Muscle layer of duodenum (tissue), 2 donors: ENCODE measurements at regions not wholly inside any gene's neighbourhood (a gene's known extent, or its start where the extent isn't known, plus 50 kb on each side); places are given as distances from the start of the nearest gene placed in this dataset.

Experiments used
- H3K27ac ChIP-seq: one replicate; pipeline ENCODE4 v1.7.0; 2013; ENCODE audit warnings: mild to moderate bottlenecking, low read length
- H3K27me3 ChIP-seq: one replicate; pipeline ENCODE4 v1.7.0; 2013; ENCODE audit warnings: low read depth, mild to moderate bottlenecking, control low read depth, low read length
- H3K36me3 ChIP-seq, 2 donors: one replicate each; pipeline ENCODE4 v1.7.0; 2013; ENCODE audit warnings: low read length in 2 of 2, control low read depth in 1 of 2, mild to moderate bottlenecking in 1 of 2; ENCODE audit not compliant: insufficient read depth in 2 of 2, control insufficient read depth in 1 of 2
- H3K4me1 ChIP-seq, 2 donors: one replicate each; pipeline ENCODE4 v1.7.0; 2013; ENCODE audit warnings: low read length in 2 of 2, mild to moderate bottlenecking in 2 of 2, control low read depth in 1 of 2, moderate library complexity in 1 of 2; ENCODE audit not compliant: insufficient read depth in 2 of 2, control insufficient read depth in 1 of 2
- H3K4me3 ChIP-seq, 2 donors: one replicate each; pipeline ENCODE4 v1.7.0; 2013; ENCODE audit warnings: low read length in 2 of 2, low read depth in 1 of 2, mild to moderate bottlenecking in 1 of 2
- H3K9me3 ChIP-seq, 2 donors: one replicate each; pipeline ENCODE4 v1.7.0; 2013; ENCODE audit warnings: low read length in 2 of 2, control low read depth in 1 of 2, mild to moderate bottlenecking in 1 of 2; ENCODE audit not compliant: control insufficient read depth in 1 of 2
- donor health status: healthy.

- H3K27me3 ChIP-seq, result no peaks in the 10 kb centered on the region
- no peaks in the 10 kb centered on the region for H3K9me3 ChIP-seq
- H3K36me3 ChIP-seq, result no peaks in the 10 kb centered on the region
- H3K4me1 ChIP-seq, result no peaks in the 10 kb centered on the region
- H3K4me3 ChIP-seq, result no peak overlapping the region
- H3K27ac ChIP-seq, result no peak overlapping the region
Measured at GRCh38 chr11:121899520-121899919, 216.5 kb downstream of the BLID start.

DNA sequence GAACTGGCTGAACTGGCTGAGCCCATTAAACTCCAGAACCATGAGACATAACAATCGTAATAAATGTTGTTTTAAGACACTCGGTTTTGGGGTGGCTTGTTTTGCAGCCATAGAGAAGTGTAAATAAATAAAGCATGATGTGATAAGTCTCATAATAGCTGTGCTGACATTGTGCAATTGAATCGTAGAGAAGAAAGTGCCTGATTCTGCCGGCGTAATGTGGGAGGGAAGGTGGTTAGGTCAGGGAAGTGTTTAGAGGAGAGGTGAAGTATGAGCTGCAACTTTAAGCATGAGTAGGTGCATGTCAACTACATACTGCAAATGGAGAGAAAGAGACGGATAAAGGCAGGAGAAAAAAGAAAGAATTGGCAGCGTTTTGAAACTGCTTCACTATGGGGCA is 217.1 kb downstream of the BLID start:
- Histone ChIP-seq H3K9me3 (no peaks in the 10 kb centered on the region), H3K27me3 (no peaks in the 10 kb centered on the region), H3K4me1 (no peaks in the 10 kb centered on the region), H3K27ac (no peak overlapping the region), H3K36me3 (no peaks in the 10 kb centered on the region), H3K4me3 (no peak overlapping the region)

GRCh38 chr11:121895919-121896318 is 220.1 kb downstream of the BLID start:
- no peak overlapping the region for H3K27ac ChIP-seq
- H3K36me3 ChIP-seq, result no peaks in the 10 kb centered on the region
- H3K27me3 ChIP-seq, result no peaks in the 10 kb centered on the region
- peaks cover 0 to 3% of the 10 kb centered on the region in 2 donors for H3K4me1 ChIP-seq
- H3K4me3 ChIP-seq, result no peak overlapping the region
- H3K9me3 ChIP-seq, result no peaks in the 10 kb centered on the region

DNA sequence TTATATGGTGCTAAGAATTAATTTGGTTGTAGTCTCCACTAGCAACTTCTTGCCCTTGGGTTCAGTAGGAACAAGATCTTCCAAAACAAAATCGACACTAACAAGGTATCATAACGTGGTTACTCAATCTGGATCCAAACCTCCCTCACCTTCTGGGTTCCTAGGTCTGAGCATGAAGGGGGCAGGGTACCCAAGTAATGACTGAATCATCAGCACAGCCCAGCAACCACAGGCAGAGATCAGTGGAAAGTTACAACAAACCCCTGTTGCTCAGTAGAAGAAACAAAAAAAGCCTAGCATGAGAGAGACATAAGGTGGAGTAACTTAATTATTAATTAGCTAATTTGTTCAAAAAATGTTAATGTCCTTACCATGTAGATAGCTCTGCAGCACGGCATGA is 221.4 kb downstream of the BLID start:
- no peaks in the 10 kb centered on the region for H3K9me3 ChIP-seq
- peaks cover 4 to 10% of the 10 kb centered on the region in 2 donors for H3K4me1 ChIP-seq
- H3K4me3 ChIP-seq, result no peak overlapping the region
- no peaks in the 10 kb centered on the region for H3K36me3 ChIP-seq
- no peak overlapping the region for H3K27ac ChIP-seq
- no peaks in the 10 kb centered on the region for H3K27me3 ChIP-seq

- Histone ChIP-seq H3K4me1 (peaks cover 4 to 10% of the 10 kb centered on the region in 2 donors), H3K9me3 (no peaks in the 10 kb centered on the region), H3K27ac (no peak overlapping the region), H3K36me3 (no peaks in the 10 kb centered on the region), H3K4me3 (no peak overlapping the region), H3K27me3 (no peaks in the 10 kb centered on the region)
Measured at GRCh38 chr11:121892863-121893262, 223.2 kb downstream of the BLID start.

DNA sequence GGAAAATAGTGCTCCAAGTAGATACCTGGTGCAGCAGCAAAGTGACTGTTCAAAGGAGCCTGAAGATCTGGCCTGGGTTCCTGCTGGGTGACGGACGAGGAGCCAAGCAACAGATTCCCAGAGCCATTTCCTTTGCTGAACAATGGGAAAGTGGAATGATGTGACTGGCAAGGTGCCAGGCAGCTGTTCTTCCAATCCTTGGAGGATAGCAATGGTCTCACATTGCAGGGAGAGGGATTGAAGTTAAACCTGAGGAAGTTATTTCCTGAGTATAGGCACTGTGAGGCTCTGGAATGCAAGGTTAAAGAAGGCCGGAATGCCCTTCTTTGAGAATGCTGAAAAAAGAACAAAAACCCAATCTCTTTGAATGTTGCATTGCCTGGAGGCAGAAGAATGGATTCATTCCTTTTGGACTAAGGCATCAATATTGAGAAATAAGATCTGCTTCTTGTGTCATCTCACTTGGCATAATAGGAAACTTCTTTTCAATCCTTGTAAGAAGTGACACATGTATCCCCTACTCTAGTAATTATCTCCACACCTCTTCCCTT is 223.8 kb downstream of the BLID start:
- Histone ChIP-seq H3K27ac (no peak overlapping the region), H3K9me3 (no peaks in the 10 kb centered on the region)

GRCh38 chr11:121890946-121891515 is 225.0 kb downstream of the BLID start:
- Histone ChIP-seq H3K36me3 (no peaks in the 10 kb centered on the region), H3K27ac (no peak overlapping the region), H3K27me3 (no peaks in the 10 kb centered on the region), H3K4me3 (peak overlapping the region; percentile 12 to 19), H3K4me1 (peaks cover 4 to 15% of the 10 kb centered on the region in 2 donors), H3K9me3 (no peaks in the 10 kb centered on the region)

More for the DNA sequence above, 223.8 kb downstream of the BLID start:
- Histone ChIP-seq H3K4me1 (peaks cover 4 to 10% of the 10 kb centered on the region in 2 donors), H3K4me3 (no peak overlapping the region), H3K27me3 (no peaks in the 10 kb centered on the region), H3K36me3 (no peaks in the 10 kb centered on the region)

GRCh38 chr11:121890377-121890776 is 225.6 kb downstream of the BLID start:
- H3K36me3 ChIP-seq, result no peaks in the 10 kb centered on the region
- no peak overlapping the region for H3K4me3 ChIP-seq
- H3K4me1 ChIP-seq, result peaks cover 4 to 18% of the 10 kb centered on the region in 2 donors
- no peak overlapping the region for H3K27ac ChIP-seq
- no peaks in the 10 kb centered on the region for H3K9me3 ChIP-seq
- H3K27me3 ChIP-seq, result no peaks in the 10 kb centered on the region

GRCh38 chr11:121889931-121890330 is 226.1 kb downstream of the BLID start:
- Histone ChIP-seq H3K9me3 (no peaks in the 10 kb centered on the region), H3K36me3 (no peaks in the 10 kb centered on the region), H3K27ac (no peak overlapping the region), H3K27me3 (no peaks in the 10 kb centered on the region), H3K4me1 (peaks cover 4 to 18% of the 10 kb centered on the region in 2 donors), H3K4me3 (no peak overlapping the region)

- no peak overlapping the region for H3K27ac ChIP-seq
- peaks cover 4 to 18% of the 10 kb centered on the region in 2 donors for H3K4me1 ChIP-seq
- no peaks in the 10 kb centered on the region for H3K36me3 ChIP-seq
- no peaks in the 10 kb centered on the region for H3K27me3 ChIP-seq
- no peak overlapping the region for H3K4me3 ChIP-seq
- no peaks in the 10 kb centered on the region for H3K9me3 ChIP-seq
Measured at GRCh38 chr11:121889186-121889585, 226.8 kb downstream of the BLID start.

- H3K36me3 ChIP-seq, result no peaks in the 10 kb centered on the region
Measured at GRCh38 chr11:121887976-121888557, 227.9 kb downstream of the BLID start.

DNA sequence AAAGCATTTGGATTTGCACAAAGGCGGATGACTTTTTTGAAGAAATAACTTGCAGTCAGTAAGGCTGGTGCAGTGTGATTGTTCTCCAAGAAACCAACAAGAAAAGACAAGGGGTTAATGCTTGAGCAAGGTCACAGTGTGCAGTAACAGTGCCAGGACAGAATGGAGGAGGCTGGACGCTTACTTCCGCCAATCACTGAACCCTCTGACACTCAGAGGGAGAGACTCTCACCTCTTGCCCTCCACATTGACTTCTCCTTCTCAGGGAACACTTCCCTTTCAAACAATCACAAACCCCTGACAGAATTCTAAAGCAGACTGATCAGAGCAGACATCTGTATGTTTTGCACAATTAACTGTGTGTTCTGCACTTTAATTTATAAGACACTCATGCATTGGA is 228.4 kb downstream of the BLID start:
- Histone ChIP-seq H3K4me3 (no peak overlapping the region), H3K36me3 (no peaks in the 10 kb centered on the region), H3K27me3 (no peaks in the 10 kb centered on the region), H3K4me1 (peaks cover 4 to 18% of the 10 kb centered on the region in 2 donors), H3K27ac (no peak overlapping the region), H3K9me3 (no peaks in the 10 kb centered on the region)

More at GRCh38 chr11:121887976-121888557, 227.9 kb downstream of the BLID start:
- Histone ChIP-seq H3K27ac (no peak overlapping the region), H3K27me3 (no peaks in the 10 kb centered on the region), H3K9me3 (no peaks in the 10 kb centered on the region), H3K4me1 (peaks cover 4 to 18% of the 10 kb centered on the region in 2 donors), H3K4me3 (no peak overlapping the region)
